ENCODE measurements at regions not wholly inside any gene's neighbourhood (a gene's known extent, or its start where the extent isn't known, plus 50 kb on each side); places are given as distances from the start of the nearest gene placed in this dataset.

DNA sequence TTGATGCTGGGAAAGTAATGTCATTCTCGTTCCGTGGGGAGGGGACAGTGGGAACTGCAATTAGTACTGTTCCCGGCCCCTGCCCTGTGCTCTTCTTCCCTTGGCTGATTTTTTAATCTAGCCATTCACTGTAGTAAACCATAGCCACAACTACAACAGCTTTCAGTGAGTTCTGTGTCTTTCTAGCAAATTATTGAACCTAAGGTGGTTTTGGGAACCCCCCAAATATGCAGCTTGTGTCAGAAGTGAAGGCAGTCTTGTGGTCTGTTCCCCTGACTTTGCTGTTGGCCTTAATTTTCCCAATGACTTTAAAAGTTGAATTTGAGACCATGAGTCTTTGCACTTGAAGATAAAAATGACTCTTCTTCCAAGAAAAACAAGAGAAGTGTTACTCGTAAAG, 114.3 kb upstream of the ETV6 start:
- H3K27ac ChIP-seq (ENCODE audit: insufficient read depth, low read length), result no peak overlapping the region
- H3K9me3 ChIP-seq (ENCODE audit: control insufficient read depth, insufficient read depth, low read depth, low read length), result no peaks in the 10 kb centered on the region
- H2AFZ ChIP-seq (ENCODE audit: low read length), result no peak overlapping the region
- no peaks in the 10 kb centered on the region for H4K20me1 ChIP-seq (ENCODE audit: control insufficient read depth, extremely low read depth, insufficient read depth, low read length)
- no peak for DNase-seq (ENCODE audit: low read depth in 2 of 2)
- no peak overlapping the region for H3K4me2 ChIP-seq (ENCODE audit: extremely low read depth, insufficient read depth, low read length)
- H3K4me3 ChIP-seq (replicated peaks in 1 of 4; ENCODE audit: control extremely low read depth in 1 of 4, insufficient read depth in 1 of 4, low read depth in 3 of 4, low read length in 4 of 4), result no peak overlapping the region
- H3K4me1 ChIP-seq (ENCODE audit: control insufficient read depth, extremely low read depth, insufficient read depth, low read length), result no peaks in the 10 kb centered on the region
- H3K36me3 ChIP-seq (ENCODE audit: control insufficient read depth, insufficient read depth, low read length), result no peaks in the 10 kb centered on the region
- TF ChIP-seq, protein P1, sequence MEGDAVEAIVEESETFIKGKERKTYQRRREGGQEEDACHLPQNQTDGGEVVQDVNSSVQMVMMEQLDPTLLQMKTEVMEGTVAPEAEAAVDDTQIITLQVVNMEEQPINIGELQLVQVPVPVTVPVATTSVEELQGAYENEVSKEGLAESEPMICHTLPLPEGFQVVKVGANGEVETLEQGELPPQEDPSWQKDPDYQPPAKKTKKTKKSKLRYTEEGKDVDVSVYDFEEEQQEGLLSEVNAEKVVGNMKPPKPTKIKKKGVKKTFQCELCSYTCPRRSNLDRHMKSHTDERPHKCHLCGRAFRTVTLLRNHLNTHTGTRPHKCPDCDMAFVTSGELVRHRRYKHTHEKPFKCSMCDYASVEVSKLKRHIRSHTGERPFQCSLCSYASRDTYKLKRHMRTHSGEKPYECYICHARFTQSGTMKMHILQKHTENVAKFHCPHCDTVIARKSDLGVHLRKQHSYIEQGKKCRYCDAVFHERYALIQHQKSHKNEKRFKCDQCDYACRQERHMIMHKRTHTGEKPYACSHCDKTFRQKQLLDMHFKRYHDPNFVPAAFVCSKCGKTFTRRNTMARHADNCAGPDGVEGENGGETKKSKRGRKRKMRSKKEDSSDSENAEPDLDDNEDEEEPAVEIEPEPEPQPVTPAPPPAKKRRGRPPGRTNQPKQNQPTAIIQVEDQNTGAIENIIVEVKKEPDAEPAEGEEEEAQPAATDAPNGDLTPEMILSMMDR (conservative IDR thresholded peaks at IDR 0.05 in 1 of 2, IDR thresholded peaks at IDR 0.05 in 1 of 2; ENCODE audit: low read depth in 1 of 2, low read length in 2 of 2), result no peak
- no peak for TF ChIP-seq EZH2 (IDR thresholded peaks at IDR 0.05; ENCODE audit: low read length, missing control alignments)
- H3K79me2 ChIP-seq (ENCODE audit: control insufficient read depth, insufficient read depth, low read length), result no peaks in the 10 kb centered on the region
- H3K27me3 ChIP-seq (ENCODE audit: control insufficient read depth, insufficient read depth, low read length), result no peaks in the 10 kb centered on the region
- H3K9ac ChIP-seq (ENCODE audit: insufficient read depth, low read length), result no peak overlapping the region

DNA sequence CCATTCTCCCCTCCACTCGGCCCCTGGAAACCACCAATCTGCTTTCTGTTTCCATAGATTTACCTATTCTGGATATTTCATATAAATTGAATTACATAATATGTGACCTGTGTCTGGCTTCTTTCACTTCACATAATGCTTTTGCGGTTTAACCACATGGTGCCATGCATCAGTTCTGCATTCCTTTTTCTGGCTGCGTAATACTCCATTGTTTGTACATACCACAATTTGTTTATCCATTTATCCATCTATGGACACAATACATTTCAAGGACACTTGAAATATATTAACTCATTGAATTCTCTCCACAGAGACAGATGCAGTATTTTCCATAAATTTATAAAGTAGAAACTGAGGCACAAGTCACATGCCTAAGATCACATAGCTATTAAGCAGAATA, 110.3 kb upstream of the ETV6 start:
- TF ChIP-seq, protein P1 (conservative IDR thresholded peaks at IDR 0.05 in 1 of 2, IDR thresholded peaks at IDR 0.05 in 1 of 2; ENCODE audit: low read depth in 1 of 2, low read length in 2 of 2), result no peak
- no peak for TF ChIP-seq EZH2 (IDR thresholded peaks at IDR 0.05; ENCODE audit: low read length, missing control alignments)
- Histone ChIP-seq H3K4me1 (ENCODE audit: control insufficient read depth, extremely low read depth, insufficient read depth, low read length) (no peaks in the 10 kb centered on the region), H3K9me3 (ENCODE audit: control insufficient read depth, insufficient read depth, low read depth, low read length) (no peaks in the 10 kb centered on the region), H2AFZ (ENCODE audit: low read length) (no peak overlapping the region), H4K20me1 (ENCODE audit: control insufficient read depth, extremely low read depth, insufficient read depth, low read length) (no peaks in the 10 kb centered on the region), H3K79me2 (ENCODE audit: control insufficient read depth, insufficient read depth, low read length) (no peaks in the 10 kb centered on the region), H3K27me3 (ENCODE audit: control insufficient read depth, insufficient read depth, low read length) (no peaks in the 10 kb centered on the region), H3K27ac (ENCODE audit: insufficient read depth, low read length) (no peak overlapping the region), H3K9ac (ENCODE audit: insufficient read depth, low read length) (no peak overlapping the region), H3K4me3 (replicated peaks in 1 of 4; ENCODE audit: control extremely low read depth in 1 of 4, insufficient read depth in 1 of 4, low read depth in 3 of 4, low read length in 4 of 4) (no peak overlapping the region), H3K4me2 (ENCODE audit: extremely low read depth, insufficient read depth, low read length) (no peak overlapping the region), H3K36me3 (ENCODE audit: control insufficient read depth, insufficient read depth, low read length) (no peaks in the 10 kb centered on the region)
- DNase-seq (ENCODE audit: low read depth in 2 of 2), result no peak

DNA sequence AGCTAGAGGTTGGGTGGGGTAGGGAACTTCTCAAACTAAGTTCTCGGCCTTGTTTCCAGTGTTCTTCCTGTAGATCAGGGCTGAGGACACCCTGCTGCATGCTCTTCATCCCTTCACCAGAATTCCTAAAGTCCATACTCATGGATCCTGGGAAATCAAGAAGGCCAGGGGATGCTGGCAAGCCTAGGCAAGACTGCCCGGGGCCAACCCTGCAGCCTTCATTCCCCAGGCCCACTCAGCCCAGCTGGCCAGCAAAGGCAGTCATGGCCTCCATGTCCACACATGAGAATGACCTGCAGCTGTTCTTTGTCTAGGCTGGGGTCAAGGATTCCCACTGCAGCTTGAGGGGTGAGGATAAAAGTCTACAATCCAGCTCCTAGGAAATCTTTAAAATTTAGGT, 109.3 kb upstream of the ETV6 start:
- no peaks in the 10 kb centered on the region for H3K27me3 ChIP-seq (ENCODE audit: control insufficient read depth, insufficient read depth, low read length)
- TF ChIP-seq EZH2 (IDR thresholded peaks at IDR 0.05; ENCODE audit: low read length, missing control alignments), result no peak
- TF ChIP-seq, protein P1 (conservative IDR thresholded peaks at IDR 0.05 in 1 of 2, IDR thresholded peaks at IDR 0.05 in 1 of 2; ENCODE audit: low read depth in 1 of 2, low read length in 2 of 2), result no peak
- H2AFZ ChIP-seq (ENCODE audit: low read length), result no peak overlapping the region
- no peaks in the 10 kb centered on the region for H3K4me1 ChIP-seq (ENCODE audit: control insufficient read depth, extremely low read depth, insufficient read depth, low read length)
- H3K4me2 ChIP-seq (ENCODE audit: extremely low read depth, insufficient read depth, low read length), result no peak overlapping the region
- no peaks in the 10 kb centered on the region for H3K36me3 ChIP-seq (ENCODE audit: control insufficient read depth, insufficient read depth, low read length)
- no peak for DNase-seq (ENCODE audit: low read depth in 2 of 2)
- H3K79me2 ChIP-seq (ENCODE audit: control insufficient read depth, insufficient read depth, low read length), result no peaks in the 10 kb centered on the region
- H3K27ac ChIP-seq (ENCODE audit: insufficient read depth, low read length), result no peak overlapping the region
- H3K9ac ChIP-seq (ENCODE audit: insufficient read depth, low read length), result no peak overlapping the region
- H3K9me3 ChIP-seq (ENCODE audit: control insufficient read depth, insufficient read depth, low read depth, low read length), result no peaks in the 10 kb centered on the region
- no peaks in the 10 kb centered on the region for H4K20me1 ChIP-seq (ENCODE audit: control insufficient read depth, extremely low read depth, insufficient read depth, low read length)
- no peak overlapping the region for H3K4me3 ChIP-seq (replicated peaks in 1 of 4; ENCODE audit: control extremely low read depth in 1 of 4, insufficient read depth in 1 of 4, low read depth in 3 of 4, low read length in 4 of 4)
